ENCODE measurements at regions not wholly inside any gene's neighbourhood (a gene's known extent, or its start where the extent isn't known, plus 50 kb on each side); places are given as distances from the start of the nearest gene placed in this dataset.

DNA sequence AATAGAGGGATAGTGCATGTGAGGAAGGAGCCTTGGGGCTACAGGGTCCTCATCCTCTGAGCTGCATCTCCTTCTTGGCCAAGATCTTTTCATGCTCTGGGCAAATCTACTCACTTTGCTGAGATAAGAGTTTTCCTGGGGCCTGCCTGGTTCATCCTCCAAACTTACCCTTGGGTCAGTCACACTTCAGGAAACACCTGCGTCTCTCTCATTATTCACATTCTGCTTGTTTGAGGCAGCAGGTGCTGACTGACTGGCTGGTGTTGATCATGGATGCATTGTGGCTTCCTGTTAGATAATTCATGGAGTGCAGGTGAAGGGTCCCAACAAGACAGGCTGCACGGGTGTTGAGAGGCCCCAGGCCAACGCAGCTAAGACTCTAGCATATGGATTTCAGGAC, 162.6 kb downstream of the SALL1 start:
- TF ChIP-seq, protein P1, sequence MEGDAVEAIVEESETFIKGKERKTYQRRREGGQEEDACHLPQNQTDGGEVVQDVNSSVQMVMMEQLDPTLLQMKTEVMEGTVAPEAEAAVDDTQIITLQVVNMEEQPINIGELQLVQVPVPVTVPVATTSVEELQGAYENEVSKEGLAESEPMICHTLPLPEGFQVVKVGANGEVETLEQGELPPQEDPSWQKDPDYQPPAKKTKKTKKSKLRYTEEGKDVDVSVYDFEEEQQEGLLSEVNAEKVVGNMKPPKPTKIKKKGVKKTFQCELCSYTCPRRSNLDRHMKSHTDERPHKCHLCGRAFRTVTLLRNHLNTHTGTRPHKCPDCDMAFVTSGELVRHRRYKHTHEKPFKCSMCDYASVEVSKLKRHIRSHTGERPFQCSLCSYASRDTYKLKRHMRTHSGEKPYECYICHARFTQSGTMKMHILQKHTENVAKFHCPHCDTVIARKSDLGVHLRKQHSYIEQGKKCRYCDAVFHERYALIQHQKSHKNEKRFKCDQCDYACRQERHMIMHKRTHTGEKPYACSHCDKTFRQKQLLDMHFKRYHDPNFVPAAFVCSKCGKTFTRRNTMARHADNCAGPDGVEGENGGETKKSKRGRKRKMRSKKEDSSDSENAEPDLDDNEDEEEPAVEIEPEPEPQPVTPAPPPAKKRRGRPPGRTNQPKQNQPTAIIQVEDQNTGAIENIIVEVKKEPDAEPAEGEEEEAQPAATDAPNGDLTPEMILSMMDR (IDR thresholded peaks at IDR 0.05) = no peak
- TF ChIP-seq POLR2A (IDR thresholded peaks at IDR 0.05) = no peak
